ENCODE measurements at regions not wholly inside any gene's neighbourhood (a gene's known extent, or its start where the extent isn't known, plus 50 kb on each side); places are given as distances from the start of the nearest gene placed in this dataset.

- TF ChIP-seq, protein P1, sequence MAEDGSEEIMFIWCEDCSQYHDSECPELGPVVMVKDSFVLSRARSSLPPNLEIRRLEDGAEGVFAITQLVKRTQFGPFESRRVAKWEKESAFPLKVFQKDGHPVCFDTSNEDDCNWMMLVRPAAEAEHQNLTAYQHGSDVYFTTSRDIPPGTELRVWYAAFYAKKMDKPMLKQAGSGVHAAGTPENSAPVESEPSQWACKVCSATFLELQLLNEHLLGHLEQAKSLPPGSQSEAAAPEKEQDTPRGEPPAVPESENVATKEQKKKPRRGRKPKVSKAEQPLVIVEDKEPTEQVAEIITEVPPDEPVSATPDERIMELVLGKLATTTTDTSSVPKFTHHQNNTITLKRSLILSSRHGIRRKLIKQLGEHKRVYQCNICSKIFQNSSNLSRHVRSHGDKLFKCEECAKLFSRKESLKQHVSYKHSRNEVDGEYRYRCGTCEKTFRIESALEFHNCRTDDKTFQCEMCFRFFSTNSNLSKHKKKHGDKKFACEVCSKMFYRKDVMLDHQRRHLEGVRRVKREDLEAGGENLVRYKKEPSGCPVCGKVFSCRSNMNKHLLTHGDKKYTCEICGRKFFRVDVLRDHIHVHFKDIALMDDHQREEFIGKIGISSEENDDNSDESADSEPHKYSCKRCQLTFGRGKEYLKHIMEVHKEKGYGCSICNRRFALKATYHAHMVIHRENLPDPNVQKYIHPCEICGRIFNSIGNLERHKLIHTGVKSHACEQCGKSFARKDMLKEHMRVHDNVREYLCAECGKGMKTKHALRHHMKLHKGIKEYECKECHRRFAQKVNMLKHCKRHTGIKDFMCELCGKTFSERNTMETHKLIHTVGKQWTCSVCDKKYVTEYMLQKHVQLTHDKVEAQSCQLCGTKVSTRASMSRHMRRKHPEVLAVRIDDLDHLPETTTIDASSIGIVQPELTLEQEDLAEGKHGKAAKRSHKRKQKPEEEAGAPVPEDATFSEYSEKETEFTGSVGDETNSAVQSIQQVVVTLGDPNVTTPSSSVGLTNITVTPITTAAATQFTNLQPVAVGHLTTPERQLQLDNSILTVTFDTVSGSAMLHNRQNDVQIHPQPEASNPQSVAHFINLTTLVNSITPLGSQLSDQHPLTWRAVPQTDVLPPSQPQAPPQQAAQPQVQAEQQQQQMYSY (CRISPR knock-in tag; IDR thresholded peaks at IDR 0.05) = no peak
- no peak for TF ChIP-seq GABPA (IDR thresholded peaks at IDR 0.05; ENCODE audit: low read depth)
- TF ChIP-seq, protein P2, sequence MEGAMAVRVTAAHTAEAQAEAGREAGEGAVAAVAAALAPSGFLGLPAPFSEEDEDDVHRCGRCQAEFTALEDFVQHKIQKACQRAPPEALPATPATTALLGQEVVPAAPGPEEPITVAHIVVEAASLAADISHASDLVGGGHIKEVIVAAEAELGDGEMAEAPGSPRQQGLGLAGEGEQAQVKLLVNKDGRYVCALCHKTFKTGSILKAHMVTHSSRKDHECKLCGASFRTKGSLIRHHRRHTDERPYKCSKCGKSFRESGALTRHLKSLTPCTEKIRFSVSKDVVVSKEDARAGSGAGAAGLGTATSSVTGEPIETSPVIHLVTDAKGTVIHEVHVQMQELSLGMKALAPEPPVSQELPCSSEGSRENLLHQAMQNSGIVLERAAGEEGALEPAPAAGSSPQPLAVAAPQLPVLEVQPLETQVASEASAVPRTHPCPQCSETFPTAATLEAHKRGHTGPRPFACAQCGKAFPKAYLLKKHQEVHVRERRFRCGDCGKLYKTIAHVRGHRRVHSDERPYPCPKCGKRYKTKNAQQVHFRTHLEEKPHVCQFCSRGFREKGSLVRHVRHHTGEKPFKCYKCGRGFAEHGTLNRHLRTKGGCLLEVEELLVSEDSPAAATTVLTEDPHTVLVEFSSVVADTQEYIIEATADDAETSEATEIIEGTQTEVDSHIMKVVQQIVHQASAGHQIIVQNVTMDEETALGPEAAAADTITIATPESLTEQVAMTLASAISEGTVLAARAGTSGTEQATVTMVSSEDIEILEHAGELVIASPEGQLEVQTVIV (IDR thresholded peaks at IDR 0.05; ENCODE audit: borderline replicate concordance, partially characterized antibody) = no peak
- TF ChIP-seq ZSCAN29 (IDR thresholded peaks at IDR 0.05) = no peak
- no peak for TF ChIP-seq PAX5 (IDR thresholded peaks at IDR 0.05; ENCODE audit: borderline replicate concordance, low read depth, low read length)
- TF ChIP-seq POLR2A (IDR thresholded peaks at IDR 0.05; ENCODE audit: low read depth, low read length) = no peak
- peak; percentile 82; the same call in 1 of the 2 replicates for TF ChIP-seq TCF3 (IDR thresholded peaks at IDR 0.05; ENCODE audit: borderline replicate concordance, insufficient read depth, low read depth, low read length)
- no peak for TF ChIP-seq SIN3A (IDR thresholded peaks at IDR 0.05; ENCODE audit: low read depth, low read length)
- no peak for TF ChIP-seq SMAD5 (IDR thresholded peaks at IDR 0.05; ENCODE audit: low read depth)
- peak; percentile 53; the same call in 1 of the 2 replicates for TF ChIP-seq MTA2 (IDR thresholded peaks at IDR 0.05; ENCODE audit: low read depth)
- TF ChIP-seq FOXM1 (IDR thresholded peaks at IDR 0.05; ENCODE audit: low read depth, low read length) = no peak
- TF ChIP-seq, protein P3, sequence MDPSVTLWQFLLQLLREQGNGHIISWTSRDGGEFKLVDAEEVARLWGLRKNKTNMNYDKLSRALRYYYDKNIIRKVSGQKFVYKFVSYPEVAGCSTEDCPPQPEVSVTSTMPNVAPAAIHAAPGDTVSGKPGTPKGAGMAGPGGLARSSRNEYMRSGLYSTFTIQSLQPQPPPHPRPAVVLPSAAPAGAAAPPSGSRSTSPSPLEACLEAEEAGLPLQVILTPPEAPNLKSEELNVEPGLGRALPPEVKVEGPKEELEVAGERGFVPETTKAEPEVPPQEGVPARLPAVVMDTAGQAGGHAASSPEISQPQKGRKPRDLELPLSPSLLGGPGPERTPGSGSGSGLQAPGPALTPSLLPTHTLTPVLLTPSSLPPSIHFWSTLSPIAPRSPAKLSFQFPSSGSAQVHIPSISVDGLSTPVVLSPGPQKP (IDR thresholded peaks at IDR 0.05; ENCODE audit: low read depth, low read length) = no peak
- TF ChIP-seq EP300 (IDR thresholded peaks at IDR 0.05; ENCODE audit: borderline replicate concordance in 1 of 2, control insufficient read depth in 1 of 2, low read depth in 2 of 2, low read length in 2 of 2) = peak in 1 of 2 experiments; percentile 30; a peak in 1 of 4 replicates
- TF ChIP-seq SIX5 (IDR thresholded peaks at IDR 0.05; ENCODE audit: low read depth, low read length, severe bottlenecking) = no peak
- TF ChIP-seq IKZF2 (IDR thresholded peaks at IDR 0.05) = peak; percentile 38 to 52; a peak in 3 of 4 replicates
- no peak for TF ChIP-seq ZNF592 (IDR thresholded peaks at IDR 0.05)
- no peak for TF ChIP-seq KLF5 (IDR thresholded peaks at IDR 0.05; ENCODE audit: partially characterized antibody)
- no peak for TF ChIP-seq HDAC2 (IDR thresholded peaks at IDR 0.05)
- no peak for TF ChIP-seq BMI1 (IDR thresholded peaks at IDR 0.05; ENCODE audit: borderline replicate concordance)
- TF ChIP-seq ATF3 (IDR thresholded peaks at IDR 0.05; ENCODE audit: borderline replicate concordance, extremely low read depth, low read depth, low read length) = no peak
These were observed 101.7 kb downstream of the ADSS2 start (continued) for GRCh38 chr1:244350027-244350426.
